ENCODE measurements at regions not wholly inside any gene's neighbourhood (a gene's known extent, or its start where the extent isn't known, plus 50 kb on each side); places are given as distances from the start of the nearest gene placed in this dataset.

DNA sequence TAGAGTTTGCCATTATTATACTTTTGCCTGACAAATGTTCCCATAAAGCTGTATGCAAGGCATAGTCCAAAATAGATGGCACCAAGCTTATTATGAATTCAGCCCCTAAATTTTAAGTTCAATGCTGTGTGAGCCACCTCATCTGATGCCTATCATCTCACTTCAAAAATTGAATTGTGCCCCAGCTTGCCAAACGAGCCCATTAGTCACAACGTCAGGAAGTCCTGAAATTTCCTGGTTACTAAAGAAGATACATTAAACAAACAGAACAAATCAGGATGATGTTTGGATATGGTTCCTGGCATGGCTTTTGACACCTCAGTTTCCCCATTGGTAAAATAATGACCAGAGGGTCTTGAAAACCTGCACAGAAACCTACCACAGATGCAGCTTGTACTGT, 147.5 kb upstream of the SOX21 start:
- H3K4me3 ChIP-seq: no peak overlapping the region
- TF ChIP-seq, protein P1, sequence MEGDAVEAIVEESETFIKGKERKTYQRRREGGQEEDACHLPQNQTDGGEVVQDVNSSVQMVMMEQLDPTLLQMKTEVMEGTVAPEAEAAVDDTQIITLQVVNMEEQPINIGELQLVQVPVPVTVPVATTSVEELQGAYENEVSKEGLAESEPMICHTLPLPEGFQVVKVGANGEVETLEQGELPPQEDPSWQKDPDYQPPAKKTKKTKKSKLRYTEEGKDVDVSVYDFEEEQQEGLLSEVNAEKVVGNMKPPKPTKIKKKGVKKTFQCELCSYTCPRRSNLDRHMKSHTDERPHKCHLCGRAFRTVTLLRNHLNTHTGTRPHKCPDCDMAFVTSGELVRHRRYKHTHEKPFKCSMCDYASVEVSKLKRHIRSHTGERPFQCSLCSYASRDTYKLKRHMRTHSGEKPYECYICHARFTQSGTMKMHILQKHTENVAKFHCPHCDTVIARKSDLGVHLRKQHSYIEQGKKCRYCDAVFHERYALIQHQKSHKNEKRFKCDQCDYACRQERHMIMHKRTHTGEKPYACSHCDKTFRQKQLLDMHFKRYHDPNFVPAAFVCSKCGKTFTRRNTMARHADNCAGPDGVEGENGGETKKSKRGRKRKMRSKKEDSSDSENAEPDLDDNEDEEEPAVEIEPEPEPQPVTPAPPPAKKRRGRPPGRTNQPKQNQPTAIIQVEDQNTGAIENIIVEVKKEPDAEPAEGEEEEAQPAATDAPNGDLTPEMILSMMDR (IDR thresholded peaks at IDR 0.05; ENCODE audit: low read depth, low read length): no peak
- no peak overlapping the region for H3K27ac ChIP-seq
- H3K4me1 ChIP-seq (ENCODE audit: low read depth): no peaks in the 10 kb centered on the region
- no peak for DNase-seq (ENCODE audit: low read depth in 1 of 2, low spot score in 1 of 2)
- no peaks in the 10 kb centered on the region for H3K9me3 ChIP-seq (ENCODE audit: low read depth)
- H3K27me3 ChIP-seq: no peaks in the 10 kb centered on the region
- no peaks in the 10 kb centered on the region for H3K36me3 ChIP-seq

GRCh38 chr13:94859278-94859691, 146.9 kb upstream of the SOX21 start:
- H3K27me3 ChIP-seq: no peaks in the 10 kb centered on the region
- H3K36me3 ChIP-seq: no peaks in the 10 kb centered on the region
- no peaks in the 10 kb centered on the region for H3K4me1 ChIP-seq (ENCODE audit: low read depth)
- H3K4me3 ChIP-seq: no peak overlapping the region
- peak in 1 of 2 donors; percentile 87 for DNase-seq (ENCODE audit: low read depth in 1 of 2, low spot score in 1 of 2)
- no peak overlapping the region for H3K27ac ChIP-seq
- TF ChIP-seq, protein P1 (IDR thresholded peaks at IDR 0.05; ENCODE audit: low read depth, low read length): no peak
- H3K9me3 ChIP-seq (ENCODE audit: low read depth): no peaks in the 10 kb centered on the region

DNA sequence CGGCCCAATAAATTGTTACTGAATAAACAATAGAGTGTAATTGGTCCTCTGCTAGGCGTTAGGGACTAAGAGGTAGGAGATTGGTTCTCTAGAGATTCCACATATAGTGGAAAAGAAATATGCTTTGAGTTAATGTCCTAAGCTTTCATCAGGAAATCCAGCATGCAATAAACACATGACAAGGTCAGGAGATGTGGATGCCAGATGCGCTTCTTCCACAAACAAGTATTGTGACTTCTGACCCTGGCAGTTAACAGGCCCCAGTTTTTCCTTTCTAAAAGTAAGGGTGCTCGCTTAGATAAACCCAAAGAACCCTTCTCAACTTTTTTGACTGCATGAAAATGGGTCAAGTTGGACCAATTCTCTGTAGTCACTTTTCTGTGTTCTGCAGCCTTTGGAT, 146.5 kb upstream of the SOX21 start:
- H3K4me3 ChIP-seq: no peak overlapping the region
- TF ChIP-seq, protein P1 (IDR thresholded peaks at IDR 0.05; ENCODE audit: low read depth, low read length): no peak
- no peaks in the 10 kb centered on the region for H3K4me1 ChIP-seq (ENCODE audit: low read depth)
- no peaks in the 10 kb centered on the region for H3K9me3 ChIP-seq (ENCODE audit: low read depth)
- H3K27ac ChIP-seq: no peak overlapping the region
- peak in 1 of 2 donors; percentile 1 for DNase-seq (ENCODE audit: low read depth in 1 of 2, low spot score in 1 of 2)
- no peaks in the 10 kb centered on the region for H3K36me3 ChIP-seq
- no peaks in the 10 kb centered on the region for H3K27me3 ChIP-seq

- Histone ChIP-seq H3K27ac (no peak overlapping the region), H3K9me3 (ENCODE audit: low read depth) (no peaks in the 10 kb centered on the region), H3K27me3 (no peaks in the 10 kb centered on the region), H3K36me3 (no peaks in the 10 kb centered on the region), H3K4me1 (ENCODE audit: low read depth) (no peaks in the 10 kb centered on the region), H3K4me3 (no peak overlapping the region)
- DNase-seq (ENCODE audit: low read depth in 1 of 2, low spot score in 1 of 2): no peak
- TF ChIP-seq, protein P1 (IDR thresholded peaks at IDR 0.05; ENCODE audit: low read depth, low read length): no peak
Observed at GRCh38 chr13:94854688-94855087, 142.3 kb upstream of the SOX21 start.

DNA sequence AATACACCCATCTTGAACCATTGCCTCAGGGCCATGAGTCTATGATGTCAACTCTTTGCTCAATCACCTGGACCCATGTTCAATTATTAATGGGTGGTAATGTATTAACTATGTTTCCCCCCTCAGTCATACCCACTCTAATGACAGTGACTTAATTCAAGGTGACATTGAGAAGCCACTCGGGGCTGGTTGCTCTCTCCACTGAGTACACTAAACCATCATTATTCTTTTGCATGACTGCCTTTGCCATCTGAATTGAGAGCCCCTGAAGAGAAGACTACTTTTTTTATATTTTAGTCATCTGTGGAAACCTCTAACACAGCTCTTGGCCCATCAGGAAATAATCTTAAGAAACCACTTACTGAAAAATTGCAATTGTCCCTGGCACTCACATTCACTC, 139.2 kb upstream of the SOX21 start:
- Histone ChIP-seq H3K27ac (no peak overlapping the region), H3K27me3 (no peaks in the 10 kb centered on the region), H3K4me3 (no peak overlapping the region), H3K9me3 (ENCODE audit: low read depth) (no peaks in the 10 kb centered on the region), H3K4me1 (ENCODE audit: low read depth) (no peaks in the 10 kb centered on the region), H3K36me3 (no peaks in the 10 kb centered on the region)
- TF ChIP-seq, protein P1 (IDR thresholded peaks at IDR 0.05; ENCODE audit: low read depth, low read length): no peak
- DNase-seq (ENCODE audit: low read depth in 1 of 2, low spot score in 1 of 2): no peak

DNA sequence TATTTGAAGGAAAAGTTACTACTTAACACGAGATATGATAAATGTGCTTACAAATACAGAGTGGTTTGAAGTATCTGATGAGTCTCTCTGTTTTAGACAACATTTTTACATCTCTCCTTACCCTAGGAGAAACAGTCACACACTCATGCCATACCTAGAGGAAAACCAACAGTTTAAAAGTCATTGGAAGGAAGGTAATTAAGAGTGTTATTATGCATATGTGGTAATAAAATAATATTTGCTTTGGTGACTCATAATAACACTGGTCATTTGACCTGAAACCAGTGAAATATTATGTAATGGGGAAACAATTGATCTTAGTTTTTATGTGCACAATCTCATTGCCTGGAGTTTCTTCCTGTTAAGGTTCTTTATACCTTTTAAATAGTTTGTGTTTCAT, 136.9 kb upstream of the SOX21 start:
- H3K9me3 ChIP-seq (ENCODE audit: low read depth): no peaks in the 10 kb centered on the region
- H3K27me3 ChIP-seq: no peaks in the 10 kb centered on the region
- TF ChIP-seq, protein P1 (IDR thresholded peaks at IDR 0.05; ENCODE audit: low read depth, low read length): no peak
- H3K4me3 ChIP-seq: no peak overlapping the region
- no peak for DNase-seq (ENCODE audit: low read depth in 1 of 2, low spot score in 1 of 2)
- no peaks in the 10 kb centered on the region for H3K36me3 ChIP-seq
- H3K27ac ChIP-seq: no peak overlapping the region
- H3K4me1 ChIP-seq (ENCODE audit: low read depth): no peaks in the 10 kb centered on the region

Data from cardiac muscle cell (in vitro differentiated cells and primary cell).